ENCODE measurements at regions not wholly inside any gene's neighbourhood (a gene's known extent, or its start where the extent isn't known, plus 50 kb on each side); places are given as distances from the start of the nearest gene placed in this dataset.

- no peak for DNase-seq
Measured at GRCh38 chr17:45730192-45730591, 53.9 kb upstream of the CRHR1 start.

- no peak for DNase-seq
Measured at GRCh38 chr17:45731459-45731858, 52.7 kb upstream of the CRHR1 start.

- no peak for DNase-seq
Measured at GRCh38 chr17:45732926-45733505, 51.1 kb upstream of the CRHR1 start.

- no peak for DNase-seq
Measured at GRCh38 chr17:45733781-45734180, 50.3 kb upstream of the CRHR1 start.

All from CD4-positive, alpha-beta T cell treated with Interleukin-6 for 4 hours (primary cell).